ENCODE measurements at regions not wholly inside any gene's neighbourhood (a gene's known extent, or its start where the extent isn't known, plus 50 kb on each side); places are given as distances from the start of the nearest gene placed in this dataset.

- DNase-seq: no peak
These were observed 186.3 kb upstream of the ATP11B start for GRCh38 chr3:182606905-182607504.

DNA sequence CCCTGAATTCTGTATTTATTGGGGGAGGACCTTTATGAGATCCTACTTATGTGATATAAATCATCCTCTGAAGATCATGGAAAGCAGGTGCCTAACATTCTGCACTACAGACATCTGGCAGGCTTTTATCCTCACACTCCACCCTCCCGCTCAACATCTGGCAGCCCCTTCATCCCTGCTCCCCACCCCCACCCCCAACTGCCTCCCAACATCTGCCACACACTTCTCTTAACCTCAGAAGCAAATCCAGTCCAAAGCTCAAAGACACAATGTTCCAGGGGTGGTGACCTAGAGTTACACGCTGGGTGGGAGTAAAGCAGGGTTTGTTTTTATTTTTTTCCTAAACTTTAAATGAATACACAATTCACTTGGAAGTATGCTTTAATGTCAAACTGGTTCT, 184.5 kb upstream of the ATP11B start:
- no peak for DNase-seq

GRCh38 chr3:182609575-182610156, 183.6 kb upstream of the ATP11B start:
- DNase-seq: no peak

DNA sequence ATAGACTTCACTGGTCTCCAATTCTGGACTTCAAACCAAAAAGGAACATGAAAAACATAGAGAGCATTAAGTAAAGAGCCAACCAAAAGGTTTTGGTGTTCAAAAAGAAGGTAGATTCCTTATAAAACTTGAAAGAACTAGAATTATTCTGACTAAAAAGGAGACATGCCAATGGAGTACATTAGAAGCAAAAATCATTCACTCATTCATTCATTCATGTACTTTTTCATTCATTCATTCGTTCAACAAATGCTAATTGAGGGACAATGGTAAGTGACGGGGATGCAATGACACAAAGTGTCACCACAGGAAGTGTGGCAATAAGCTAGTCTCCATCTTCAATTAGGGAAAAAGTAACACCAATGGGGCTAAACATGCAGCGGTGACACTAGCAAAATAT, 181.0 kb upstream of the ATP11B start:
- no peak for DNase-seq

DNA sequence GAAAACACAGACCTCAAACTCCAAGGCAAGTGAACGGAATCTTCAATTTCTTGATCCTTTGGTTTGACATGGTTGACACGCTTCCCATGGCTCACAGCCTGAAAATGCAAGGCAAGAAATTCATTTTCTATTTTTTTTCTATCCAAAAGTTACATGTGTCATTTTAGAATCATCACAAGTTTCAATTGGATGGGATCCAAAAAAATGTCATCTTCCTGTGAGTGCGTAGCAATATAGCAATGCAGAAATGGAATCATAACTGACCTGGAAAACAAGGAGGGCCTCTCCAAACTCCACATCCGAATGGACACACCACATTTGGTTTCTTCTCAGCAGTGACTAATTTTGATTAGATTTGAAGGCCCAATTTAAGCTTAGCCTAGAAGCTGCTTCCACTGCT, 175.8 kb upstream of the ATP11B start:
- DNase-seq: no peak

DNA sequence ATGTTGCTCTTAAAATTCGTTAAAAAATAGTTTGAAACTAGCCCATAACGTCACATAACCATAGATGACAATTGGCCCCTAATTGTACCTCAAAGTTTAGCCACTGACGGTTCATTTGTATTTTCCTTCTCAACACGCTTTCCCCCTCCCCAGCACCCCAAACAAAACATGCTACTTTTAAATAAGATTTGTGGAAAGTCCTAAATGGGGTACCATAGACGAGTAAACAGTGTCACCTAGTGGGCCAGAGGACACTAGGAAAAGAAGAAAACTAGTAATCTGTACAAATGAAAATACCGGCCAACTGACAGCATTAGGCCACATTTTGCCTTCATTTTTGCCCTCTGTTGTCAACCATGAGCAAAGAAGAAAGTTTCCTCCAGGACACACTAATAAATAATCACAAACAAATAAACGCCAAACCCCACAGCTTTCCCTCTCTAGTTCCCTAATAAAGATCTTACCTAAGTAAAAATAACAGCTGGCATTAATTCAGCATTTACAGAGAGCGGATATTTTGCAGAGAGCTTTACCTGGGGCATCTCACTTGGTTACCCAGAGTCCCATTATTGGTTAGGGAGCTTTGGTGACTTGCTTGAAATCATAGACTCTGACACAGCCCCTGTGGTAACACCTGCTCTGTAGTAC, 175.1 kb upstream of the ATP11B start:
- DNase-seq: peak; percentile 36

GRCh38 chr3:182618981-182619591, 174.2 kb upstream of the ATP11B start:
- no peak for DNase-seq

DNA sequence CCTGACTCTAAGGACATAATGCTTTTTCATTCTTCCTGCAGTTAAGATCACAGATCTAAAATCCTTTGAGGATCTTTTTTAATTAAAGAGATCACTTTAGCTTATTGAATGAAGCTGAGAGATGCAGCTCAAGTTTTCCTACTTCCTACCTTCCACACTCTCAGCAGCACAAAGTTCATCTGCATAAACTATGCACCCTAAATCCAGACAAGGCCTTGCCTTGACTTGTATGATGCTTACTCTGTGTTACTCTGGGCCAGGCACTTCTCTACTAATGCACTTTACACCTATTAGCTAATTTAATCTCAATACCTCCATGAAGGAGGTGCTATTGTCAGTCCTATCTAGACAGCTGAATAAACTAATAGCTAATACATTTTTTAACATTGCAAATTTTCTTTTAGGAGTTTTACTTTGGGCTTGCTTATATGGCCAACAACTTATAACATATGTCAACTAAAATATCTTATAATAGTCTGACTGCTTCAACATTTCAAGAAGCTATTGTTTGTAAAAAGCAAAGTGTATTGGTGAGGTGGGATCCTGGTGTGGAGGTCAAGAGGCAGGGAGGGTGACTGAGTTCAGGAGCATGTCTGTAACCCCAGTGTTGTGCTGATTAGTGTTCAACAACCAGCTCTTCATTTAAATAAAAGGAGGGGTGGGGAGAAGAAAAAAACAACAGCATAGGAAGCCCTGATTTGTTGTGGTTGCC, 172.4 kb upstream of the ATP11B start:
- DNase-seq: no peak

DNA sequence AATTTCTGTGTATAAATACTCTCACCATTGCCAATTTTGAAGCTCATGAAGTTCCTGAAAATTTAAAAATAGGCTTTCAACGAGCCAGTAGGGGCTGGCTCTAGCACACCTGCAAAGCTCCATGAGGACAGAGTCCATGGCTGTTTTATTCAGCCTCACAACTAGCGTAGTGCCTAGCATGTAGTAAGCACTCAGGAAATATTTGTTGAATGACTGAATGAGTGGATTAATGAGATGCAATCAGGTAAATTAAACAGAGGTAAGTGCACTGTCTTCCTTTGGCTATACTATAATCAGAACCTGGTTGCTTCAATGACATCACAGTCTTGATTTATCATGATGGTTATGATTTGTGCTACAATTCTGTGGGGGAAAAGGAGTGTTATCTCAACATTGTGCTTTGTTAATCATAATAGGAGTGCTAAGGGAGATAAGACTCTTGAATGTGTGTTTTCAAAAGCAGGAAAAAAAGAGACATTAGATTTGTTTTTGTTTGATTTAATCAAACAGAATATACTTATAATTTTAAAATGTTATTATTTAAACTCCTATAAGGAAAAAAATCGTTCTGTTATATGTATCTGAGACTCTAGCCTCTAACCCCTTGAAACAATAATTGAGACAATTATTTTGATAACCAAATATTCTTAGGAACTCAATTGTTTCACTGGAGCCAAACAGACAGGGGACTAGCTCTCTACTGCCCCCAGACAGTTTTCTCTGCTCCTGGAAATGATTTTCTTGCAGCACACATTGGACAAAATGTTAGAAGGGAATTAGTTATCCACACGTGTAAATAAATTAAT, 171.7 kb upstream of the ATP11B start:
- no peak for DNase-seq

DNA sequence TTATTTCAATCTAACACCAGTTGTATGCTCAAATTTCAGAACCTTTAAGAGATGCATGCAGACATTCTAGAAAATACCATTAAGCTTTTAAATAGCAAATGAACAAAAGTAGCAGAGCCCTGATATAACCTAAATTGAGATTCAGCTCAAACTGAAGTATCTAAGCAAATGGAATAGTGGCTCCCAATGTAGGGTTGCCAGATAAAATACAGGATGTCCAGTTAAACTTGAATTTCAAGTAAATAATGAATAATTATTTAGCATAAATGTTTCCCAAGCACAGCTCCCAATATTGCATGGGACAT, 171.1 kb upstream of the ATP11B start:
- DNase-seq: no peak

DNA sequence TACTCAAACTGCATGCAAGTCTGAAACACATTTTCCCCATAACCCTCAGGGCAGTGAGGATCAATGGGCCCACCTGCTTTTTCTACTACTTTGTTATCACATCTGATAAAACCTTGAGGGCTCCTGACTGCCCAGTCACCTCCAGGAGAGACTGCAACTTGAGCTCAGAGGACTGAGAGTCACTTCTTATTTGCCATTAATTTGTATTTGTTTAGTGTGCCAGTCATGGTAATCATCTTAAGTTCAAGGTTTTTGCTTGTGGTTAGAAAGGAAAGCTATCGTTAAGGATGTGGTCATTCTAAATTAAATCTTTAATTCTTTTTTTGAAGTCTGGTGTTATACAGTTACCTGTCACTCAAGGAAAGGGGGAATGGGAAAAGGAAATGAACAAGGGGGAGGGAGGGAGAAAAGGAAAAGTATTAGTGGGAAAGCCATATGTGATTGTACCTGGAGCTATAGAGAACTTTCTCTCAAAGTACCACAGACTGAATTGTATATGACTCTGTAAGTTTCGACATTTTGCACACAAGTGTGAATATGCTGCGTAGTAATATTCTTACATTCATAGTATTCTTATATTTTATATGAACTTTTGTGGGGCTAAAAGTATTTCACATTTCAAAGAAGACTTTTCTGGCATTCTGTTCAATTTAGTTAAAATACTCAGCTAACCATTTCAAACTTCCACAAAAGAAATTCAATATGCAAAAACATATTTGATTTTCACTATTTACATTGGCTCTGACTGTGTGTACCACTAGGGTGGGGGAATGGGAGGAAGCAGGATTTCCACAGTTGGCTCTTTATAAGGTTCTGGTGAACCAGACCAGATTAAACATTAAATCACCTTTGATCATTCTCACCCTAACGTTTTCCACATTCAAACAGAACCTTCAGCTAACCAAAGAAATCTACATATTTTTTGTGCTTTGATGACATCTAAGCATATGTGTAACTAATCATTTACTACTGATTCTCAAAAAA, 166.5 kb upstream of the ATP11B start:
- no peak for DNase-seq

DNA sequence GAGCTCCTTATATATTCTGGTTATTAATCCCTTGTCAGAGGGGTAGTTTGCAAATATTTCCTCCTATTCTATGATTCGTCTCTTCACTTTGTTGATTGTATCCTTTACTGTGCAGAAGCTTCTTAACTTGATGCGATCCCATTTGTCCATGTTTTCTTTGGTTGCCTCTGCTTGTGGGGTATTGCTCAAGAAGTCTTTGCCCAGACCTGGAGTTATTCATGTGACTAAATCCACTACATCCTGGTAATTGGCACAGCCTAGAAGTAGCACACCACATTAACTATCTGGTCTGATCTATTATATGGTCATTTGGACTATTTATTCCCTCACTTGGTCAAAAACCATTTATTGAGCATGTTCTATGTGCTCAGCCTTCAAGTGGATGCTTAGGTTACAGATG, 164.8 kb upstream of the ATP11B start:
- DNase-seq: no peak

DNA sequence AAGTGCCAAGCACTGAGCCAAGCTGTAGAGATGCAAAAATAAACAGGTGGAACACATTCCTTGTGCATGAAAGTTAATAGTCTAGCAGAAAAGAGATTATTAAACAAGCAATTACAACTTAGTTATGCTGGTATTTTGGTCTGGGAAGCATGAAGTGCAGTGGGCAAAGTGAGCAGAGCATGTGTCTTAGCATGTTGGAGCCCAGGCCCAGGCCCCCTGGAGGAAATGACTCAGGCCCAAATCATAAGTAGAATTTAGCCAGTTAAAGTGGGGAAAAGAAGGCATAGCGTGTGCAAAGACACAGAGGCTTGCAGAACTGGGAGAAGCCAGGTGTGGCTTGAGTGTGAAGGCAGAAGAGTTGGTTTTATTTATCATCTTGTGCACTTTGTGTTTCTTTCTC, 163.8 kb upstream of the ATP11B start:
- DNase-seq: no peak

GRCh38 chr3:182631183-182632076, 161.9 kb upstream of the ATP11B start:
- no peak for DNase-seq

DNA sequence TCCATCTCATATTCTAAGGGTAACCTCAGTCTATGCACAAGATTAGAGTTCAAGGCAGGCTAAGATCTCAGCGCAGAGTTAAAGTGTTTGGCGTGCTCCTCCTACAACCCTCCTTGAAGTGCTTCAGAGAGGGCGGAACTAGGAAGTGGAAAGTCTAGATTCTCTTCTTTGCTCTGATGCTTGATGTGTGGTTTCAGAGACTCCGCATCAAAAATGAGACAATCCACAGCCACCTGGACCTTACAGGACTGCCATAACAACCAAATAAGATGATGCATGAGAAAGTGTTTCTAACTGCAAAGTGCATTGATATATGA, 161.3 kb upstream of the ATP11B start:
- DNase-seq: no peak

- no peak for DNase-seq
These were observed 160.1 kb upstream of the ATP11B start for GRCh38 chr3:182633186-182633585.

DNA sequence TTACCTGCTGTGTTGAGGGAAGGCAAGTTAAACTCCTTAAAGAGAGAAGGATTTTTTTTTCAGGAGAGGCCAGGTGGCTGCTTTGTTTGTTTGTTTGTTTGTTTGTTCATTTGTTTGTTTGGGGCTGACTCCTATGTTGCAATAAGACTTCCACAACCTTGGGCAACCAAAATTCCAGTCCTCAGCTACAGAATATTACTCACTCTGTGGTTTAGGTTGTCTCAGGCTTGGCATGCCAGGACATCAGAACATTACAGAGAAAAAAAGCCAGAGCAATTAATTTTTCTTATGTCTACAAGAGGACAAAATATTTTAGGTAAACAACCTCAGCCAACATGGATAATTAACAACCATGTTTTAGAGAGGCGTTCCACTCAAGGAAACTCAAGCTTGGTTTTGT, 156.7 kb upstream of the ATP11B start:
- DNase-seq: no peak

- no peak for DNase-seq
These were observed 155.8 kb upstream of the ATP11B start for GRCh38 chr3:182637350-182638110.

- DNase-seq: no peak
These were observed 149.3 kb upstream of the ATP11B start for GRCh38 chr3:182644013-182644412.

All from hematopoietic multipotent progenitor cell treated with erythropoietin and hydrocortisone succinate and interleukin-3 and kit ligand, for 6 days (in vitro differentiated cells).